Endothelial cell (in vitro differentiated cells): ENCODE measurements at regions not wholly inside any gene's neighbourhood (a gene's known extent, or its start where the extent isn't known, plus 50 kb on each side); places are given as distances from the start of the nearest gene placed in this dataset.

Experiments used
- DNase-seq: peaks from one replicate; pipeline ENCODE4 v3.0.0; 2021; ENCODE audit warnings: low spot score
- H3K27ac Mint-ChIP-seq: one replicate; pipeline ENCODE4 v1.8.0; 2021; ENCODE audit warnings: mixed read lengths, inconsistent platforms; ENCODE audit not compliant: unreplicated experiment
- H3K27me3 Mint-ChIP-seq: one replicate; pipeline ENCODE4 v1.8.0; 2021; ENCODE audit warnings: mild to moderate bottlenecking, moderate library complexity, mixed read lengths, inconsistent platforms; ENCODE audit not compliant: unreplicated experiment
- H3K36me3 Mint-ChIP-seq: one replicate; pipeline ENCODE4 v1.8.0; 2021; ENCODE audit warnings: mild to moderate bottlenecking, low read depth, mixed read lengths, inconsistent platforms; ENCODE audit not compliant: unreplicated experiment
- H3K4me1 Mint-ChIP-seq: one replicate; pipeline ENCODE4 v1.8.0; 2021; ENCODE audit warnings: mild to moderate bottlenecking, mixed read lengths, inconsistent platforms; ENCODE audit not compliant: unreplicated experiment
- H3K4me3 Mint-ChIP-seq: one replicate; pipeline ENCODE4 v1.8.0; 2021; ENCODE audit warnings: mild to moderate bottlenecking, mixed read lengths, inconsistent platforms; ENCODE audit not compliant: unreplicated experiment
- H3K9me3 Mint-ChIP-seq: one replicate; pipeline ENCODE4 v1.8.0; 2021; ENCODE audit warnings: mixed read lengths, inconsistent platforms; ENCODE audit not compliant: unreplicated experiment
- TF ChIP-seq, protein P1 (sequence below): fragments of 200-600 bp; sonication (generic); IDR thresholded peaks from one replicate; pipeline ENCODE4 v1.5.0; 2021; ENCODE audit warnings: antibody characterized with exemption; ENCODE audit not compliant: unreplicated experiment

DNA sequence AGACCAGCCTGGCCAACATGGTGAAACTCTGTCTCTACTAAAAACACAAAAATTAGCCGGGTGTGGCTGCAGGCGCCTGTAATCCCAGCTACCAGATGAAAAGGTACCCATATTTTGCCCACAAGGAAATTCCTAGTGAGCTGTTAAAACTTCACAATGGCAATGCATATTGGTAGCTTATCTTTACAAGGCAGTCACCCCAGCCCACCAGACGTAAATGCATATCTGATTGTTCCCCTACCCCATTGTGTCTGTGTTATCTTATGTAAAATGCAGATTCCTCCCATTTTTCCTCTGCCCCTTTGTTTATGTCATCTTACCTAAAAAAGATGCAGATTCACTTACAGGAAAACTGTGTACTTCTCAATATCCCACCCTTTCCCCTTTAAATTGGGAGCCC is 103.1 kb upstream of the SLC2A1 start:
- peaks cover 4% of the 10 kb centered on the region for H3K36me3 Mint-ChIP-seq
- H3K27me3 Mint-ChIP-seq, result peaks cover 19% of the 10 kb centered on the region
- peaks cover 54% of the 10 kb centered on the region for H3K4me1 Mint-ChIP-seq
- TF ChIP-seq, protein P1, sequence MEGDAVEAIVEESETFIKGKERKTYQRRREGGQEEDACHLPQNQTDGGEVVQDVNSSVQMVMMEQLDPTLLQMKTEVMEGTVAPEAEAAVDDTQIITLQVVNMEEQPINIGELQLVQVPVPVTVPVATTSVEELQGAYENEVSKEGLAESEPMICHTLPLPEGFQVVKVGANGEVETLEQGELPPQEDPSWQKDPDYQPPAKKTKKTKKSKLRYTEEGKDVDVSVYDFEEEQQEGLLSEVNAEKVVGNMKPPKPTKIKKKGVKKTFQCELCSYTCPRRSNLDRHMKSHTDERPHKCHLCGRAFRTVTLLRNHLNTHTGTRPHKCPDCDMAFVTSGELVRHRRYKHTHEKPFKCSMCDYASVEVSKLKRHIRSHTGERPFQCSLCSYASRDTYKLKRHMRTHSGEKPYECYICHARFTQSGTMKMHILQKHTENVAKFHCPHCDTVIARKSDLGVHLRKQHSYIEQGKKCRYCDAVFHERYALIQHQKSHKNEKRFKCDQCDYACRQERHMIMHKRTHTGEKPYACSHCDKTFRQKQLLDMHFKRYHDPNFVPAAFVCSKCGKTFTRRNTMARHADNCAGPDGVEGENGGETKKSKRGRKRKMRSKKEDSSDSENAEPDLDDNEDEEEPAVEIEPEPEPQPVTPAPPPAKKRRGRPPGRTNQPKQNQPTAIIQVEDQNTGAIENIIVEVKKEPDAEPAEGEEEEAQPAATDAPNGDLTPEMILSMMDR, result no peak
- H3K27ac Mint-ChIP-seq, result no peak overlapping the region
- no peak for DNase-seq
- no peak overlapping the region for H3K4me3 Mint-ChIP-seq
- H3K9me3 Mint-ChIP-seq, result no peaks in the 10 kb centered on the region

GRCh38 chr1:43059640-43060574 is 101.2 kb upstream of the SLC2A1 start:
- H3K4me1 Mint-ChIP-seq, result peaks cover 68% of the 10 kb centered on the region
- no peaks in the 10 kb centered on the region for H3K9me3 Mint-ChIP-seq
- peaks cover 15% of the 10 kb centered on the region for H3K27me3 Mint-ChIP-seq
- H3K4me3 Mint-ChIP-seq, result no peak overlapping the region
- peaks cover 4% of the 10 kb centered on the region for H3K36me3 Mint-ChIP-seq
- TF ChIP-seq, protein P1, result no peak
- DNase-seq, result no peak
- H3K27ac Mint-ChIP-seq, result peak overlapping the region; percentile 3

DNA sequence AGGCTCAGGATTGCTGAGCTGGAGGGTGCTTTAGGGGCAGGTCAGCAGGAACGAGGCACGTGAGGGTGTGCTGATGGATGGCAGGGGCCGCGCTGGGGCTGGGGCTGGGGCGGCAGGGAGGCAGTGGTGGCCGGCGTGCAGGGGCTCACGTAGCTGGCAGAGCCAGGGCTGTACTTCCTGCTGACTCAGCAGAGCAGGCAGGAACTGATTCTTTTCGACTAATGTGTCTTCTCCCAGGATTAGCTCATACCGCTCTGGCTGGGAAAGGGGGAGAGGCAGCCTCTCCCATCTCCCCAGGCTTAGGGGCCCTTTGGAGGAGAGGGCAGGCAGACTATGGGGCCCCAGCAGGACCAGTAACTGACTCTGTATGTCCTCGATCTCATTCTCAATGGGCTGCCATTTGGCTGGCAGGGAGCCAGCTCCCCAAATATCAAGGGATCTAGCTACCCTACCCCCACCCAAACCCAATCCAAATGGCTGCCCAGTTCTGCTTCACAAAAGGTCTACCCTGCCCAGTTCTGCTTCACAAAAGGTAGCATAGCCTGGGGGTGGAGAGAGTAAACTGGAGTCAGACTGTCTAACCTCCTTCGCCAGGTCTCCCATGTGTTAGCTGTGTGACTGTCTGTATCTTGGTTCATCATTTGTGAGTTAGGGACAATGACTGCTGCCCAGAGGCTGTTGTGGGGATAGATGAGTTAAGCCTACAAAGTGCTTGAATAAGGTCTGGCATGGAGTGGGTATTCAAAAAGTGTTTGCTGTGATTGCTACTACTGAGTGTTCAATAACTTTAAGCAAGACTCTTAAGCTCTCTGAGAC is 100.1 kb upstream of the SLC2A1 start:
- Mint-ChIP-seq H3K27me3 (peaks cover 15% of the 10 kb centered on the region), H3K36me3 (peaks cover 4% of the 10 kb centered on the region), H3K9me3 (no peaks in the 10 kb centered on the region), H3K27ac (peak overlapping the region; percentile 48), H3K4me1 (peaks cover 70% of the 10 kb centered on the region), H3K4me3 (peak overlapping the region; percentile 73)
- no peak for DNase-seq
- TF ChIP-seq, protein P1, result no peak

DNA sequence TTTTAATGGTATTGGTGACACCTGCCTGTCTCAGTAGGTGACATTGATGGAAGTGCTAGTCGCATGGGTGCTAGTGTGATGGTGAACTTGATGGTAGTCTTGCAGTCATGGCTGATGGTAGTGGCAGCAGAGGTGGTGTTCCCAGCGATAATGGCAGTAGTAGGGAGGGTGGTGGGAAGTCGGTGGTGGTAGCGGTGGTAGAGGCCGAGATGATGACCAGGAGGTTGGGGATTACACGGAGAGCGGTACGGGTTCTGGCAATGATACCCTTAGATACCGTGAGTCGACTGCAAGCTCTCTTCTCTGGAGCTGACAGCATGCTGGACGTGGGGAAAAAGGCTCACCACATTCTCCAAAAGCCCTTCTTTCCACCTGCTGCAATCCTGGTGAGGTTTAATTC is 99.4 kb upstream of the SLC2A1 start:
- no peak for DNase-seq
- H3K4me1 Mint-ChIP-seq, result peaks cover 73% of the 10 kb centered on the region
- H3K27ac Mint-ChIP-seq, result peak overlapping the region; percentile 2
- peak overlapping the region; percentile 58 for H3K4me3 Mint-ChIP-seq
- H3K27me3 Mint-ChIP-seq, result peaks cover 13% of the 10 kb centered on the region
- no peaks in the 10 kb centered on the region for H3K9me3 Mint-ChIP-seq
- TF ChIP-seq, protein P1, result no peak
- H3K36me3 Mint-ChIP-seq, result peaks cover 4% of the 10 kb centered on the region
